Astrocyte (in vitro differentiated cells and primary cell): ENCODE measurements at regions not wholly inside any gene's neighbourhood (a gene's known extent, or its start where the extent isn't known, plus 50 kb on each side); places are given as distances from the start of the nearest gene placed in this dataset.

Experiments
- DNase-seq: peaks from one replicate; pipeline ENCODE4 v3.0.0-alpha.2; 2010; ENCODE audit warnings: low read depth
- FAIRE-seq: peaks from 2 replicates; lab custom pipeline; 2011; peaks lifted over from hg19 to GRCh38; lab: Jason Lieb, UNC
- H2AFZ ChIP-seq: 2 replicates; pipeline ENCODE4 v1.6.0; 2012; ENCODE audit warnings: low read depth, low read length, inconsistent platforms
- H3K27ac ChIP-seq: 2 replicates; pipeline ENCODE4 v1.5.1; 2011; ENCODE audit warnings: low read depth, low read length, inconsistent platforms
- H3K27me3 ChIP-seq: 2 replicates; pipeline ENCODE4 v1.6.0; 2011; ENCODE audit warnings: low read length, inconsistent platforms; ENCODE audit not compliant: insufficient read depth
- H3K36me3 ChIP-seq: 2 replicates; pipeline ENCODE4 v1.5.1; 2011; ENCODE audit warnings: low read length, inconsistent platforms; ENCODE audit not compliant: insufficient read depth
- H3K4me1 ChIP-seq: 2 replicates; pipeline ENCODE4 v1.5.1; 2011; ENCODE audit warnings: low read length, inconsistent platforms; ENCODE audit not compliant: insufficient read depth
- H3K4me2 ChIP-seq: 2 replicates; pipeline ENCODE4 v1.6.0; 2012; ENCODE audit warnings: low read length, inconsistent platforms
- H3K4me3 ChIP-seq: 2 replicates; pipeline ENCODE4 v1.5.1; 2011; ENCODE audit warnings: low read depth, mild to moderate bottlenecking, low read length, inconsistent platforms; ENCODE audit not compliant: insufficient read depth
- H3K79me2 ChIP-seq: 2 replicates; pipeline ENCODE4 v1.6.0; 2012; ENCODE audit warnings: mild to moderate bottlenecking, low read length, inconsistent platforms; ENCODE audit not compliant: insufficient read depth
- H3K9ac ChIP-seq: 2 replicates; pipeline ENCODE4 v1.6.0; 2012; ENCODE audit warnings: mild to moderate bottlenecking, low read length, inconsistent platforms
- H3K9me3 ChIP-seq: 2 replicates; pipeline ENCODE4 v1.5.1; 2012; ENCODE audit warnings: low read depth, mild to moderate bottlenecking, low read length, inconsistent platforms; ENCODE audit not compliant: insufficient read depth
- H4K20me1 ChIP-seq: 2 replicates; pipeline ENCODE4 v1.6.0; 2012; ENCODE audit warnings: low read length, inconsistent platforms; ENCODE audit not compliant: insufficient read depth
- H3K27ac Mint-ChIP-seq: one replicate; pipeline ENCODE4 v1.8.0; 2021; ENCODE audit warnings: mild to moderate bottlenecking, mixed read lengths; ENCODE audit not compliant: unreplicated experiment
- H3K27me3 Mint-ChIP-seq: one replicate; pipeline ENCODE4 v1.8.0; 2021; ENCODE audit warnings: low read depth, mixed read lengths; ENCODE audit not compliant: unreplicated experiment
- H3K36me3 Mint-ChIP-seq: one replicate; pipeline ENCODE4 v1.8.0; 2021; ENCODE audit warnings: low read depth, mixed read lengths; ENCODE audit not compliant: unreplicated experiment
- H3K4me1 Mint-ChIP-seq: one replicate; pipeline ENCODE4 v1.8.0; 2021; ENCODE audit warnings: low read depth, mixed read lengths; ENCODE audit not compliant: unreplicated experiment
- H3K4me3 Mint-ChIP-seq: one replicate; pipeline ENCODE4 v1.8.0; 2021; ENCODE audit warnings: mild to moderate bottlenecking, moderate library complexity, mixed read lengths; ENCODE audit not compliant: unreplicated experiment
- H3K9me3 Mint-ChIP-seq: one replicate; pipeline ENCODE4 v1.8.0; 2021; ENCODE audit warnings: mild to moderate bottlenecking, mixed read lengths; ENCODE audit not compliant: unreplicated experiment
- EZH2 ChIP-seq: IDR thresholded peaks from 2 replicates; pipeline ENCODE4 v1.6.1; 2012; ENCODE audit warnings: mild to moderate bottlenecking, low read length, inconsistent platforms; ENCODE audit not compliant: insufficient read depth
- TF ChIP-seq, protein P1 (sequence below): IDR thresholded peaks from 2 replicates; pipeline ENCODE4 v1.5.1; 2011; ENCODE audit warnings: low read depth, mild to moderate bottlenecking, inconsistent platforms, low read length, moderate library complexity; ENCODE audit not compliant: insufficient read depth

- H3K4me1 Mint-ChIP-seq, result peaks cover 3% of the 10 kb centered on the region
- no peaks in the 10 kb centered on the region for H3K79me2 ChIP-seq
- TF ChIP-seq, protein P1, sequence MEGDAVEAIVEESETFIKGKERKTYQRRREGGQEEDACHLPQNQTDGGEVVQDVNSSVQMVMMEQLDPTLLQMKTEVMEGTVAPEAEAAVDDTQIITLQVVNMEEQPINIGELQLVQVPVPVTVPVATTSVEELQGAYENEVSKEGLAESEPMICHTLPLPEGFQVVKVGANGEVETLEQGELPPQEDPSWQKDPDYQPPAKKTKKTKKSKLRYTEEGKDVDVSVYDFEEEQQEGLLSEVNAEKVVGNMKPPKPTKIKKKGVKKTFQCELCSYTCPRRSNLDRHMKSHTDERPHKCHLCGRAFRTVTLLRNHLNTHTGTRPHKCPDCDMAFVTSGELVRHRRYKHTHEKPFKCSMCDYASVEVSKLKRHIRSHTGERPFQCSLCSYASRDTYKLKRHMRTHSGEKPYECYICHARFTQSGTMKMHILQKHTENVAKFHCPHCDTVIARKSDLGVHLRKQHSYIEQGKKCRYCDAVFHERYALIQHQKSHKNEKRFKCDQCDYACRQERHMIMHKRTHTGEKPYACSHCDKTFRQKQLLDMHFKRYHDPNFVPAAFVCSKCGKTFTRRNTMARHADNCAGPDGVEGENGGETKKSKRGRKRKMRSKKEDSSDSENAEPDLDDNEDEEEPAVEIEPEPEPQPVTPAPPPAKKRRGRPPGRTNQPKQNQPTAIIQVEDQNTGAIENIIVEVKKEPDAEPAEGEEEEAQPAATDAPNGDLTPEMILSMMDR, result no peak
- TF ChIP-seq EZH2, result no peak
- H3K9ac ChIP-seq, result no peak overlapping the region
- no peaks in the 10 kb centered on the region for H3K27me3 Mint-ChIP-seq
- H3K9me3 ChIP-seq, result no peaks in the 10 kb centered on the region
- H2AFZ ChIP-seq, result no peak overlapping the region
- no peaks in the 10 kb centered on the region for H3K36me3 ChIP-seq
- no peaks in the 10 kb centered on the region for H3K27me3 ChIP-seq
- H3K27ac ChIP-seq, result no peak overlapping the region
- no peaks in the 10 kb centered on the region for H3K9me3 Mint-ChIP-seq
- no peaks in the 10 kb centered on the region for H4K20me1 ChIP-seq
- H3K4me3 Mint-ChIP-seq, result no peak overlapping the region
- no peak overlapping the region for H3K27ac Mint-ChIP-seq
- DNase-seq, result peak; percentile 35
- FAIRE-seq, result no peak
- H3K4me3 ChIP-seq, result no peak overlapping the region
- H3K36me3 Mint-ChIP-seq, result no peaks in the 10 kb centered on the region
- no peak overlapping the region for H3K4me2 ChIP-seq
- H3K4me1 ChIP-seq, result peaks cover 4% of the 10 kb centered on the region
These were observed 50.0 kb upstream of the MBOAT2 start for GRCh38 chr2:9053534-9053931.
